HEK293 (cell line): ENCODE measurements at regions not wholly inside any gene's neighbourhood (a gene's known extent, or its start where the extent isn't known, plus 50 kb on each side); places are given as distances from the start of the nearest gene placed in this dataset.

Experiments used
- CTCF ChIA-PET: fragments of 350-600 bp; formaldehyde crosslinking; extraction: SDS; loops from one replicate; lab custom pipeline; 2021; ENCODE audit warnings: antibody characterized with exemption; lab: Yijun Ruan, JAX
- POLR2A ChIA-PET: fragments of 300-600 bp; formaldehyde crosslinking; extraction: SDS; loops from one replicate; lab custom pipeline; 2020; ENCODE audit warnings: antibody characterized with exemption, inconsistent platforms; lab: Yijun Ruan, JAX
- H3K27ac ChIP-seq: fragments of 200-500 bp; sonication (Bioruptor generic); 2 replicates; pipeline ENCODE4 v1.5.1; 2014; ENCODE audit warnings: low read depth, low read length, control low read depth, inconsistent platforms; ENCODE audit errors: extremely low read depth
- H3K36me3 ChIP-seq, 2 experiments: fragments of 200-500 bp in 1 of 2; sonication (Bioruptor generic) in 1 of 2; 1 replicate in 1 of 2; 2 replicates in 1 of 2; pipeline ENCODE4 v1.5.1; 2014 to 2017; ENCODE audit warnings: inconsistent platforms in 2 of 2, low read length in 2 of 2; ENCODE audit not compliant: control insufficient read depth in 2 of 2, insufficient read depth in 1 of 2
- H3K4me1 ChIP-seq: fragments of 200-500 bp; sonication (Bioruptor generic); 2 replicates; pipeline ENCODE4 v1.5.1; 2014; ENCODE audit warnings: mild to moderate bottlenecking, low read length, inconsistent platforms; ENCODE audit not compliant: control insufficient read depth, insufficient read depth
- H3K4me3 ChIP-seq: 2 replicates; pipeline ENCODE4 v1.5.1; 2011; ENCODE audit warnings: low read depth, mild to moderate bottlenecking, control low read depth, low read length, moderate library complexity
- H3K9me3 ChIP-seq: fragments of 200-500 bp; sonication (Bioruptor generic); 2 replicates; pipeline ENCODE4 v1.5.1; 2014; ENCODE audit warnings: low read depth, low read length, inconsistent platforms; ENCODE audit not compliant: control insufficient read depth, insufficient read depth
- BCL11A ChIP-seq: fragments of 450-650 bp; formaldehyde crosslinking; IDR thresholded peaks from 2 replicates; pipeline ENCODE4 v1.5.1; 2016; ENCODE audit warnings: low read depth, missing biosample characterization, missing genetic modification characterization
- KLF17 ChIP-seq: fragments of 450-650 bp; formaldehyde crosslinking; IDR thresholded peaks from 2 replicates; pipeline ENCODE4 v1.5.1; 2016; ENCODE audit warnings: missing biosample characterization, missing genetic modification characterization
- MEIS1 ChIP-seq: sonication (generic); formaldehyde crosslinking; IDR thresholded peaks from 2 replicates; pipeline ENCODE4 v1.8.1; 2022; ENCODE audit warnings: missing genetic modification reagents, mild to moderate bottlenecking, borderline replicate concordance
- OVOL3 ChIP-seq: fragments of 450-650 bp; formaldehyde crosslinking; IDR thresholded peaks from 2 replicates; pipeline ENCODE4 v1.5.1; 2016; ENCODE audit warnings: missing biosample characterization, missing genetic modification characterization
- SETDB1 ChIP-seq: IDR thresholded peaks from one replicate; pipeline ENCODE4 v1.6.1; 2017; ENCODE audit warnings: mild to moderate bottlenecking, low read length, moderate library complexity, mixed read lengths; ENCODE audit not compliant: insufficient read length
- SP3 ChIP-seq: fragments of 450-650 bp; formaldehyde crosslinking; IDR thresholded peaks from 2 replicates; pipeline ENCODE4 v1.5.1; 2016; ENCODE audit warnings: missing biosample characterization, missing genetic modification characterization
- TCF7L2 ChIP-seq: IDR thresholded peaks from 2 replicates; pipeline ENCODE4 v1.6.1; 2011; ENCODE audit warnings: low read depth, mild to moderate bottlenecking, inconsistent platforms, low read length, moderate library complexity, borderline replicate concordance
- ZBTB10 ChIP-seq: fragments of 450-650 bp; formaldehyde crosslinking; IDR thresholded peaks from 2 replicates; pipeline ENCODE4 v1.5.1; 2016; ENCODE audit warnings: missing biosample characterization, missing genetic modification characterization
- ZBTB48 ChIP-seq: fragments of 450-650 bp; formaldehyde crosslinking; IDR thresholded peaks from 2 replicates; pipeline ENCODE4 v1.5.1; 2016; ENCODE audit warnings: missing biosample characterization, missing genetic modification characterization
- ZNF121 ChIP-seq: fragments of 450-650 bp; formaldehyde crosslinking; IDR thresholded peaks from 2 replicates; pipeline ENCODE4 v1.5.1; 2016; ENCODE audit warnings: missing biosample characterization, missing genetic modification characterization
- ZNF133 ChIP-seq: fragments of 450-650 bp; formaldehyde crosslinking; IDR thresholded peaks from 2 replicates; pipeline ENCODE4 v1.5.1; 2016; ENCODE audit warnings: missing biosample characterization, missing genetic modification characterization
- ZNF174 ChIP-seq: fragments of 450-650 bp; formaldehyde crosslinking; IDR thresholded peaks from 2 replicates; pipeline ENCODE4 v1.5.0; 2017; ENCODE audit warnings: missing biosample characterization, mild to moderate bottlenecking, missing genetic modification characterization
- ZNF280D ChIP-seq: fragments of 450-650 bp; formaldehyde crosslinking; IDR thresholded peaks from 2 replicates; pipeline ENCODE4 v1.5.1; 2016; ENCODE audit warnings: missing biosample characterization, missing genetic modification characterization
- ZNF398 ChIP-seq: fragments of 450-650 bp; formaldehyde crosslinking; IDR thresholded peaks from 2 replicates; pipeline ENCODE4 v1.5.1; 2017; ENCODE audit warnings: missing biosample characterization, missing genetic modification characterization
- ZNF404 ChIP-seq: fragments of 450-650 bp; formaldehyde crosslinking; IDR thresholded peaks from 2 replicates; pipeline ENCODE4 v1.5.1; 2017; ENCODE audit warnings: missing biosample characterization, missing genetic modification characterization
- ZNF449 ChIP-seq: fragments of 450-650 bp; formaldehyde crosslinking; IDR thresholded peaks from 2 replicates; pipeline ENCODE4 v1.5.1; 2017; ENCODE audit warnings: missing biosample characterization, mild to moderate bottlenecking, missing genetic modification characterization, moderate library complexity
- ZNF510 ChIP-seq: fragments of 450-650 bp; formaldehyde crosslinking; IDR thresholded peaks from 2 replicates; pipeline ENCODE4 v1.5.1; 2018; ENCODE audit warnings: mild to moderate bottlenecking, missing genetic modification characterization, missing biosample characterization; ENCODE audit not compliant: insufficient replicate concordance
- ZNF555 ChIP-seq: fragments of 450-650 bp; formaldehyde crosslinking; conservative IDR thresholded peaks from 2 replicates; pipeline ENCODE4 v1.5.1; 2017; ENCODE audit warnings: missing biosample characterization, mild to moderate bottlenecking, missing genetic modification characterization, inconsistent platforms
- ZNF558 ChIP-seq: fragments of 450-650 bp; formaldehyde crosslinking; IDR thresholded peaks from 2 replicates; pipeline ENCODE4 v1.5.1; 2016; ENCODE audit warnings: missing biosample characterization, missing genetic modification characterization
- ZNF560 ChIP-seq: fragments of 450-650 bp; formaldehyde crosslinking; IDR thresholded peaks from 2 replicates; pipeline ENCODE4 v1.5.1; 2017; ENCODE audit warnings: missing biosample characterization, missing genetic modification characterization, borderline replicate concordance
- ZNF585B ChIP-seq: fragments of 450-650 bp; formaldehyde crosslinking; IDR thresholded peaks from 2 replicates; pipeline ENCODE4 v1.5.1; 2016; ENCODE audit warnings: missing biosample characterization, missing genetic modification characterization
- ZNF621 ChIP-seq: fragments of 450-650 bp; formaldehyde crosslinking; IDR thresholded peaks from 2 replicates; pipeline ENCODE4 v1.5.1; 2017; ENCODE audit warnings: missing biosample characterization, missing genetic modification characterization
- ZNF624 ChIP-seq: fragments of 450-650 bp; formaldehyde crosslinking; IDR thresholded peaks from 2 replicates; pipeline ENCODE4 v1.5.1; 2017; ENCODE audit warnings: missing biosample characterization, missing genetic modification characterization
- ZNF626 ChIP-seq: fragments of 450-650 bp; sonication (Bioruptor Pico); formaldehyde crosslinking; IDR thresholded peaks from 2 replicates; pipeline ENCODE4 v1.5.1; 2018; ENCODE audit warnings: missing biosample characterization, missing genetic modification characterization, inconsistent platforms
- ZNF658 ChIP-seq: fragments of 450-650 bp; formaldehyde crosslinking; IDR thresholded peaks from 2 replicates; pipeline ENCODE4; 2016; ENCODE audit warnings: missing biosample characterization, missing genetic modification characterization
- ZNF76 ChIP-seq: fragments of 450-650 bp; formaldehyde crosslinking; IDR thresholded peaks from 2 replicates; pipeline ENCODE4; 2016; ENCODE audit warnings: low read depth, missing biosample characterization, missing genetic modification characterization, borderline replicate concordance
- ZNF843 ChIP-seq: fragments of 450-650 bp; formaldehyde crosslinking; IDR thresholded peaks from 2 replicates; pipeline ENCODE4 v1.5.1; 2016; ENCODE audit warnings: missing biosample characterization, missing genetic modification characterization

GRCh38 chr2:41990245-41990644 lies 57.6 kb upstream of the PKDCC start:
- peaks cover 10% of the 10 kb centered on the region for H3K4me1 ChIP-seq

GRCh38 chr2:41990688-41991087 lies 57.1 kb upstream of the PKDCC start:
- Histone ChIP-seq H3K9me3 (no peaks in the 10 kb centered on the region), H3K4me1 (peaks cover 10% of the 10 kb centered on the region), H3K4me3 (no peak overlapping the region), H3K27ac (no peak overlapping the region), H3K36me3 (no peaks in the 10 kb centered on the region)
- ChIA-PET POLR2A (no interaction called here), CTCF (interaction anchor here (0.6 kb wide), 1 partner anchor 1239 kb away, joined by 3 read pairs; no protein-coding TSS in a partner anchor)
- TF ChIP-seq ZNF658 (no peak), KLF17 (peak; percentile 89), TCF7L2 (no peak), ZNF280D (tag by site-specific recombination) (no peak), ZNF174 (tag by site-specific recombination) (no peak), ZBTB10 (tag by site-specific recombination) (no peak), ZNF626 (tag by site-specific recombination) (no peak), ZNF621 (tag by site-specific recombination) (no peak), MEIS1 (CRISPR knock-in tag) (no peak), ZNF510 (tag by site-specific recombination) (no peak), ZNF76 (tag by site-specific recombination) (no peak)

More at GRCh38 chr2:41990245-41990644, 57.6 kb upstream of the PKDCC start:
- H3K4me3 ChIP-seq, result no peak overlapping the region
- POLR2A ChIA-PET, result no interaction called here
- CTCF ChIA-PET, result interaction anchor here (0.6 kb wide), 1 partner anchor 1239 kb away, joined by 3 read pairs; no protein-coding TSS in a partner anchor
- no peaks in the 10 kb centered on the region for H3K9me3 ChIP-seq
- no peak overlapping the region for H3K27ac ChIP-seq
- no peaks in the 10 kb centered on the region for H3K36me3 ChIP-seq
- no peak for TF ChIP-seq ZNF398 (tag by site-specific recombination)
- TF ChIP-seq ZNF555 (tag by site-specific recombination), result no peak
- TF ChIP-seq KLF17, result no peak
- TF ChIP-seq ZNF404 (tag by site-specific recombination), result no peak
- no peak for TF ChIP-seq ZNF449 (tag by site-specific recombination)
- no peak for TF ChIP-seq SETDB1
- no peak for TF ChIP-seq ZNF843 (tag by site-specific recombination)
- no peak for TF ChIP-seq ZNF133 (tag by site-specific recombination)
- TF ChIP-seq SP3, result no peak
- TF ChIP-seq TCF7L2, result no peak
- no peak for TF ChIP-seq ZNF560 (tag by site-specific recombination)
- no peak for TF ChIP-seq BCL11A (tag by site-specific recombination)
- no peak for TF ChIP-seq OVOL3
- TF ChIP-seq ZNF558 (tag by site-specific recombination), result no peak
- no peak for TF ChIP-seq ZNF585B (tag by site-specific recombination)
- no peak for TF ChIP-seq ZBTB48 (tag by site-specific recombination)
- TF ChIP-seq ZNF624 (tag by site-specific recombination), result no peak
- no peak for TF ChIP-seq ZNF121 (tag by site-specific recombination)
